Activated naive CD4-positive, alpha-beta T cell treated with Interleukin-2 at 50 U/mL for 16 hours (primary cell): ENCODE measurements at regions not wholly inside any gene's neighbourhood (a gene's known extent, or its start where the extent isn't known, plus 50 kb on each side); places are given as distances from the start of the nearest gene placed in this dataset.
"Not testable (repeated sequence)": the region's sequence is repeated elsewhere in the genome, so short reads cannot be mapped to it uniquely, and the experiment has no call there.

Experiments used
- DNase-seq: peaks from one replicate; pipeline ENCODE4 v3.0.0-alpha.2; 2020

DNA sequence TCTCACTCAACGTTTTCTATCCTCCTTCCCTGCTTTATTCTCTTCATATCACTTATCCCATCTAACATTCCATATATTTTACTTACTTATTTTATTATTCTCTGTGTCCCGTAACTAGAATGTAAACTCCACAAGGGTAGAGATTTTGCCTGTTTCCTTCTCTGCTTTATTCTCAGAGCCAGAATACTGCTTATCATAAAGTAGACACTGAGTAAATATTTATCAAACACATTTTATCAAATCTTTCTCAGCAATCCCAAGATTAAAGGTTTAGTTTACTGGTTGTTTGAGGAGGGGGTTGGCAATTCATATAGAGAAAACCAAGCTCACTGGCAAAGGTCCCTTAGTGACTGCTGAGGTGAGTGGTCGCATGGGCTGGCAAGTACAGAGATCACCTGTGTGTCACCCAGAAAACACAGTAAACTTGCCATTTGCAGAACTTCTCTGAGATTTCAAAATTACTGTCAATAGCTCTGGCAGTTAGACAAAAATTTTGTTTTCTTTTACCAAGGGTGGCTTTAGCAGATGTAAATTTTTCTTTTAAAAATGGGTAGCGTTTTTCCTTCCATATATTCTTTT is 662.4 kb downstream of the UTRN start:
- DNase-seq = no peak

DNA sequence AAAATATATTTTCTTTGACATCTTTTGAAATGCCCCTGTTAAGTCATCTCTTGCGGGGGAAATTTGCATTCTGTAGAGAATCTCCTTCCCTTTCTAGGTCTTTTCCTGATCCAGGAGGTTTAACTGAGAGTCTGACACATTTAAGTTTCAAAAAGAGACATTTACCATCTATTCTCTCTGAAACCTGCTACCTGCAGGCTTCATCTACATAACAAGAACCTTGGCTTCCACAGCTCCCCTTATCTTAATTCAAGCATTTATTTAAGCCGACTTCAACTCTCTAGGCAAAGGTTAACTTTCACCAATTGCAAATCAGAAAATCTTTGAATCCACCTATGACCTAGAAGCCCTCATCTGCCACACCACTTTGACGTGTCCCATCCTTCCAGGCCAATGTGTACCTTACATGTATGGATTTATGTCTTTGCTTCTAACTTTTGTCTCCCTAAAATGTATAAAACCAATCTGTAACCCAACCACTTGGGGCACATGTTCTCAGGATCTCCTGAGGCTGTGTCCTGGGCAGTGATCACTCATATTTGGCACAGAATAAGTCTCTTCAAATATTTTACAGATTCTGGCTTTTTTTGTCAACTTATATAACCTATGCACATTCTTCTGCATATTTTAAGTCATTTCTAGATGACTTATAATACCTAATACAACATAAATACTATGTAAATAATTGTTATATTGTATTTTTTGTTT is 666.7 kb downstream of the UTRN start:
- no peak for DNase-seq

DNA sequence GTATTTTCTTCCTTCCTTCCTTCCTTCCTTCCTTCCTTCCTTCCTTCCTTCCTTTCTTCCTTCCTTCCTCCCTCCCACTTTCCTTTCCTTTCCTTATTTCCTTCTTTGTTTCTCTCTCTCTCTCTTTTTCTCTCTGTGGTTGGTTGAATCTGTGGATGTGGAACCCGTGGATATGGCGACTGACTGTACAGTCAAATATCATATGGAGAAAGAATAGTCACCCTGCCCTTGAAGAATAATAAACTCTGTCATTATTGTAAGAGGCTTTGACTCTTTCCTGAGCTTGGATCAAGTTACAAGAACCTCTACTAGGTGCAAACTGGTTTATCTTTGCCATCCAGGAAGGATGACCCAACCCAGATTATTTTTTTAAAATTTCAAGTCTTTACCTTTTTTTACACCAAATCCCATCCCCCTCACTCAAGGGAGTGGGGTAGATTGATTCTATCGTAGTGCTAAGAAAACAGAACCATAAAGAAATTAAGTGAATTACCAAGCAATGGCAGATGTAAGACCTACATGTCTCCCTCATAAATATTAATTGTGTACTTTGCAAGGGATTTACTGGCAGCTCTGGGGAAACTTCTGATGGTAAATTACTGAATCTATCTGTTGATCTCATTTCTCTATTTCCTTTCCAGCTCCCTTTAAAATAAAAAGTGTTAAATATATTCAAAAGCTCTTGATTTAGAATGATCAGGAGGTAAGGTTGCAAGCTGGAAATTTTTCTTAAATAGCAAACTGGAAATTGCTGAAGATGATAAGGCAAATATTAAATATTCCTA is 667.5 kb downstream of the UTRN start:
- DNase-seq = no peak

DNA sequence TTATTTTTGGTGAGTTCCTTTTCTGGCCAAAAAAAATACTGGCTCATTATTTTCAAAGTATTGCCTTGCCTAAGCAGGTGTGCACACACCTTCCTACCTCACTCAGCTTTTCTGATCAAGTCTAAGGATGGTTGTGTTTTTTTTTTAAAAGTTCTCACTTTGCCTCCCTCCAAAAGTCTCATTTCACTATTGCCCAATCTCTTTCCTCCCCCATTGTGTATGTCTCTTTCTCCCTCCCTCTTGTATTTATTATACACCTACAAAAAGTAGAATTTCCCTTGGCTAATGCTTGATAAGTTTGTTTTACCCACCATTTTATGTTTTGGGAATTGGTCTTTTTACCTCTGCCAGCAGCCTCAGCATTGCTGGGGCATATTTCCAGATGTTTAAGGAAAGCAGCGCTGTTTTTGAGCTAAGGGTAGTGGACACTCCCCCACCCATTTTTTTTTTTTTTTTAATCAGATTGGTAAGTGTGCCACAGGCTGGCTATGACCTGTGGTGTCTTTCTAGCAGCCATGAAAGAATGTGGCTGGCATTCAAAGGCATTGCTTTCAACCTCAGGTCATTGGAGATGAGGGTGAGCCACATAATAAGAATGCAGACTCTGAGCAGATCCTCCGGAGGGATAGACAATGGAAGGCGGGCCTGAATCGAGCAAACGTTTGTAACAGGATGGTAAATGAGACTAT is 668.6 kb downstream of the UTRN start:
- DNase-seq = no peak

DNA sequence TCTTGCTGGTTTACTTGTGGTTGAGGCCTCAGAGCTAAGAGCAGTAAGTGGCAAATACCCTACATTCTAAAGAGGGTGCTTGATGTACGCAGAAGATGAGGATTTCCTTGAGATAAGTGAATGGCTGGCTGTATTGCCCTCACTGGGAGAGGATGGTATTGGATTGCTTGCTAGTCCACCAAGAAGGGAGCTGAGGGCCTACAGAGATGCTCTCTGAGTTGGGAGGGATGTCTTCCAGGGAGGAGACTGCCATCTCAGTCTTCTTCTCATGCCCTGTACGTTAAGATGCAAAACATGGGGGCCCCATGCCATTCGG is 669.1 kb downstream of the UTRN start:
- no peak for DNase-seq

DNA sequence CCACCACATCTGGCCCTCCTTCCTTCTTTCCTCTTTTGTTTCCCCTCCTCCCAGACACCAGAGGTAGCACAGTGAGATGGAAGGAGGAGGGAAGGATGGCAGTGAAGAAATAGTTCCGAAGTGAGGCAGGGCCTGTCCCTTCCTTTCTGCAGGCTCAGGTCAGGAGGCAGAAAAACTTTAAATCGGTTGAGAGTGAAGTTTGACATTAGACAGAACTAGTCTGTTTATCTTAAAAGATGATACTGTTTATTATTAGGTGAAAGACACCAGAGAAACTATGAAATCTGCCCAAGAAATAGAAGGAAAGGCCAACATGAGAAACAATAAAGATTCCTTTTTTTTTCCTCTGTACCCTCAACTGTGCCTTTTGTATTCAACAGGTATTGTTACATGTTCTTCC is 670.3 kb downstream of the UTRN start:
- no peak for DNase-seq

DNA sequence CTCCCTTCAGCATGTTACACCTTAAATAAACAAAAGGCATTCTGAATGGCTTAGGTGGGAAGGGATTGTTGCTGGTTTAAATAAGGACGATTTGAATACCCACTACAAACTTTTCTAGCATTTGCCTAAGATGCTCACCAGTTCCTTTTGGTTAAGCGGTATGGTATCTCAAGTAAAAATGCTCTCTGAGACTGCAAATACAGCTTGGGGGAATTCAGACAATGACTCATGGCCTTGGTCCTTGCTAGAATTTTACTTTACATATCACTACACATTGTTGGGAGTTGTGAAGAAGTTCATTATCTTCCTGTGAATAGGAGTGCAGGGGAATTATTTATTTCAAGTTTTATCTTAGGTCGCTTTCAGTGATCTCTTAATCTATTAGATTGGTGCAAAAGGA is 670.7 kb downstream of the UTRN start:
- no peak for DNase-seq

DNA sequence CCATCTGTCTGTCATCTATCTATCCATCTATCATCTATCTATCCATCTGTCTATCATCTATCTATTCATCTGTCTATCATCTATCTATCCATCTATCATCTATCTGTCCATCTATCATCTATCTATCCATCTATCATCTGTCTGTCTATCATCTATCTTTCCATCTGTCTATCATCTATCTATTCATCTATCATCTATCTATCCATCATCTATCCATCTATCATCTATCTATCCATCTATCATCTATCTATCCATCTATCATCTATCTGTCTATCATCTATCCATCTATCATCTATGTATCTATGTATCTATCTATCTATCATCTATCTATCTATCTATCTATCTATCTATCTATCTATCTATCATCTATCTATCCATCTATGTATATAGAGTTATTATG is 671.6 kb downstream of the UTRN start:
- not testable (repeated sequence) for DNase-seq

DNA sequence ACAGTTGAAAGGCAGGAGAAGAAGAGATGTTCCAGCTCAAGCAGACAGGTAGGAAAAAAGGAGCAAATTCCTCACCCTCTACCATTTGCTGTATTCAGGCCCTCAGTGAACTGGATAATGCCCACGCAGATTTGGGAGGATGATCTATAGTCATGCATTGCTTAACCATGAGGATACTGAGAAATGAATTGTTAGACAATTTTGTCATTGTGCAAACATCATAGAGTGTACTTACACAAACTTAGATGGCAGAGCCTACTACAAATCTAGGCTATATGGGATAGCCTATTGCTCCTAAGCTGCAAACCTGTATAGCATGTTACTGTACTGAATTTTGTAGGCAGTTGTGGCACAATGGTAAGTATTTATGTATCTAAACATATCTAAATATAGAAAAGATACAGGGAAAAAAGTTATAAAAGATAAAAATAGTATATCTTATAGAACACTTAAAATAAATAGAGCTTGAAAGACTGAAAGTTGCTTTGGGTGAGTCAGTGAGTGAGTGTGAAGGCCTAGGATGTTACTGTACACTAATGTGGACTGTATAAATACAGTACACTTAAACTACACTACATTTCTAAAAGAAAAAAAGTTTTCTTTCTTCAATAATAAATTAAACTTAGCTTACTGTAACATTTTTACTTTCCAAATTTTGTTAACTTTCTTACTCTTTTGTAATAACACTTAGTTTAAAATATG is 672.3 kb downstream of the UTRN start:
- no peak for DNase-seq

DNA sequence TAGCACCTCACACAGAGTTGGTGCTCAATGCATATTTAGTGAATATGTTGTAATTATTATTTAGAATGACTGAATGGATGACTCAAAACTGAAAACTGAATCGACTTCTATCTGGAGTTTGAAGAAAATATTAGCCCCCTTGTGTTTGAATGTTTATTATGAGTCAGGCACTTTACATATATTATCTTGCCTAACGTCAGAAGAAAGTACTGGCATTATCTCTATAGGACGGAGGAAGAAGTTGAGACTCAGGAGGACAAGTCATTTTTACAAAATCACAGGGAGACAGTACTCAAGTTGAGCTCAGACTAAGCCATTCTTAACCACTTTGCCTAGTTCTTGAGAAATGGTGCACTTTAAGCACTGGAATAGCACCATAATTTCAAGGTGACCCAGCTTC is 684.0 kb downstream of the UTRN start:
- no peak for DNase-seq

DNA sequence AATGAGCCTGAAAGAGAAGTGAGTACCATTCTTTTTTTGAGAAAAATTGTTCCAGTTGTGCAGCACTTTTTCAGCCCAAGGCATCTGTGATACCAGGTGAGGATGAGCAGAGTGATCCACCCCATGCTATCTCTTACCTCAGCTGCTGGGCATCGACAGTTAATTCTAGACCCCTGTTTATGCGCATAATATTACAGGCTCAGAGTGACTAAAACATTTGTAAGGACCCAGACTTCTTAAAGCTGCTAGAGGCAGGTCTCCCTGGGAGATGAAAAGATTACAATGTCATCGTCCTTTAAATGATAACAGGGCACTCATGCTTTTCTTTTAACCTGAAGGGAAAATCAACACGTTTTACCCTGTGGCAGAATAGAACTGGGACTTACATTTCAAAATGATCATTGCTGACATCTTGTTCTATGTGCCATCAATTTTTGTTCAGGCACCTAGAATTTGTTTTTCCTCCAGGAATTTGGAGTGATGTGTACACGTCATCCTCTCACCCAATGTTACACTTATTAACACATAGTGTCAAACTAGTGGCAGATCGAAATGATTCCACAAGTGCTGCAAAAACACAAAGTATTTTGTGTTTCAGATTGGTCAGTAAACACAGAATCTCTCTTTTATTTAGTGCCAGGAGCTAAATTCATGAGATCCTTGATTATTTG is 684.6 kb downstream of the UTRN start:
- no peak for DNase-seq

DNA sequence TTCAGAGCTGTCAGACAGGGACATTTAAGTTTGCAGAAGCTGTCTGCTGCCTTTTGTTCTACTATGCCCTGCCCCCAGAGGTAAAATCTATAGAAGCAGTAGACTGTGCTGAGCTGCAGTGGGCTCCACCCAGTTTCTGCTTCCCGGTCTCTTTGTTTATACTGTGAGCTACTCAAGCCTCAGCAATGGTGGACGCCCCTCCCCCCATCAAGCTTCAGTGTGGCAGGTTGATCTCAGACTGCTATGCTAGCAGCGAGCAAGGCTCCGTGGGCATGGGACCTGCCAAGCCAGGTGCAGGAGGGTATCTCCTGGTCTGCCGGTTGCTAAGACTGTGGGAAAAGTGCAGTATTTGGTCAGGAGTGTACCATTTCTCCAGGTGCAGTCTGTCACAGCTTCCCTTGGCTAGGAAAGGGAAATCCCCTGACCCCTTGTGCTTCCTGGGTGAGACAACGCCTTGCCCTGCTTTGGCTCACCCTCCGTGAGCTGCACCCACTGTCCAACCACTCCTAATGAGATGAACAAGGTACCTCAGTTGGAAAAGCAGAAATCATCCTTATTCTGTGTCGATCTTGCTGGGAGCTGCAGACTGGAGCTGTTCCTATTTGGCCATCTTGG is 692.2 kb downstream of the UTRN start:
- not testable (repeated sequence) for DNase-seq

DNA sequence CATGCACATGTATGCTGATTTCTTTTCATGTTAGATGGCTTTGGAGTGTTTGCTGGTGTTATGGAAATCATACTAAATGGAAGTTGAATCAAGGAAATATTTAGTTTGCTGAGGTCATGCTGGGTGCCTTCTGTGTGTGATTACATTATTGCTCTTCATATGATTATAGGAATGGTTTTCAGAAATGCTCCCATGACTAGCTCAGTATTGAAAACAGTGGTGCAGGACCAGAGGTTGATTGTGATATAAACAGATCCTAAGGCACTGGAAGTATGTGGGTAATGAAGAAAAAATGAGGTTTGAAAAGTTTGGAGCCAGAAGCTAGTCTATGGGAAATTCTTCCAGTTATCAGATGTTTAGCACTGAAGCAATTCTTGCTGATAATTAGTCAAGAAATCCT is 693.1 kb downstream of the UTRN start:
- no peak for DNase-seq

DNA sequence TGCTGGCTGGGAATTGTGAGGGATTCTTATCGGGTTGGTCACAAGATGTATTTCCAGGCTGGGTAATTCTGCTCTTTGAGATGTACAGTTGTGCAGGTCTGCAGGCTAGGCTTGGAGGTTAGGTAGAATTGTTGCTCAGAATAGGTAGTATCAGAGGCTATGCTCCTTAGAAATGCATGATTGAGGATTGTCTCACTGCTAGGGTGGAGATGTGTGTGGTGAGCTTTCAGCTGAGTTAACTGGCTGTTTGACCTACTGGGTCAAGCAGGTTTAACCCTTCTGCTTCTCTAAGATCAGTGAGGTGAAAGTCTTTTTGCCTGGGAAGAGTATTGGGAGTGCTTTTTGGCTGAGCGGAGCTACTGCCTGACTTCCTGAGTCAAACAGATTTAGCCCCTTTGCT is 701.1 kb downstream of the UTRN start:
- no peak for DNase-seq

DNA sequence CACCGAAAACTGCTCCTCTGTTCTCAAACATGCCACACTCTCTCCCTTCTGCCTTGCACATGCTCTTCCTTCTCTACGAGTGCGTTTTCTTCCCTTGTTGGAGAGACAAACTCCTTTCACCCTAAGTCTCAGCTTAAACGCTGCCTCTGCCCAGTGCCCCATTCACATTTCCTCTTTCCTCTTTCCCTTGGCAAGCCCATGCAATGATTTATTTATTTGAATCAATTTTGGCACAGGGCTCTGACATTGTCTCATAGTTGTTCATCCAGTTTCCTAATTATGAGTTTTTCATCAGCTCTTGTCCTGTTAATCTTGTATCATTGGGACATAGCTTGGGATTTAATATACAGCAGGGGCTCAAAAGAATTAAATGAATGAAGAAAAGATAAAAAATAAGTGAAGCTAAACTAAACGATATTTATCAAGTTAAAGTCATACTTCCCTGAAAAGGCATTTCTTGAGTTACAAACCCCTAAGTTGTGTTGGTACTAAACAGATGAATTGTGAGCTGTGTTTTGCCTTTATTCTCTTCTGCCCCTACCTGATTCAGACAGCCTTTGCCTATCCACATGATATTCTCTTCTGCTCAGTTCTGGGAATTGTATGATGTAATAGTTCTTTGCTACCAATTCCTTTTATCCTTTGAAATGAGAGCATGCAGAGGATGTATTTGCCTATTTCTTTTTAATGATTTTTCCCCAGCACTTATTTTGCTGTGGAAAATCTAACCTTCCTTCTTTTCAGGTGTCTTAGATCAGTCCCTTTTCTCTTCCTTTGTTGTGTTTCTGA is 704.4 kb downstream of the UTRN start:
- no peak for DNase-seq

DNA sequence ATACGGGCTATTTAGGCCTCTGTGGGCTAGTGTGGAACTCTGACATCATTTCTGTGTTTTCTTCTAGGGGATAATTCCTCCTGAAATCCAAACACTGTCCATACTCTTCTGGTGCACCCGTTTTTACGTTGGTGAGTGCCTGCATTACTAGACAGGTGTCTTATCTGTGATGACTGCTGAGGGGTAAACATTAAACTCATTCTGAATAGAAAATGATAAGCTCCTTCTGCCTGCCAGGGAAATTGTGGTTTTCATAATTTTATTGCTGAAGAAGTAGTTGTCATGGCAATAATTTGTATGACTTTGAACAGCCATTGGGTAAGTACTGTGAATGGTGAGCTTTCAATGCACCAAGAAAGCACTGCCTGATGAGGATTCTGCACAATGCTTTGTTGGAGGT is 705.6 kb downstream of the UTRN start:
- DNase-seq = no peak

DNA sequence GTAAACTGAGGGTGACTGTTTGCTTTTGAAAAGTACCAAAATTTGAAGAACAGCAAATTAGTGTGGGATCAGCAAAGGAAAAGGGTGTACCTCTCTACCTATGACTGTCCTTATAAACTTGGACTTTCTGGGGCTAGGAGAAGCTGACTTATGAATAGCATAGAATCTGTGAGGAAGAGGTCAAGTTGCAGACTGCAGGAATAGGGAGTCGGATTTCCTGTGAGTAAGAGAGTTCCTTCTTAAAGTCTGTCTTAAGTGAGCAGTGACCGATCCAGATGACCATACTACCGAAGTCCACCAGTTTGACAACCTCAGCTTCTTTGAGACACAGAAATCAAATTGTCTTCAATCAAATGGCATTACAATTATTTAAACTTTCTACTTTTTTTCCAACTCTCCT is 708.7 kb downstream of the UTRN start:
- DNase-seq = no peak

DNA sequence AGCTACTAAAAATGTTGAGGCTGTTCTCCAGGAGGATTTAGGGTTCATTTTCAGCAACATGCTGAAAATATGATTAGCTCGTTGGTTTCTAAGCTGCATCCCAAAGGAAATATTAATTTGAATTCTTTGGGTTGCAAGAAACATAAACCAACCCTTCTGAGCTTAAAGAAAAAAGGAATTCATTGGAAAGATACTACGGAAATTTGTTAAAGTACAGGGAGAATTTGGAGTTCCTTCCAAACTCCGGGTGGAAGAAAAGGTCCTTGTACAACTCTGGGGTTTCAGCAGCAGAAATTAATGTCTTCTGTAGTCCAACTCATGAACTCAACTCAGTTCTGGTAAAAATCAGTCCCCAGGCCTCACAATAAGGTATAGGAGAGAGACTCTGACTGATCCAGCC is 712.9 kb downstream of the UTRN start:
- no peak for DNase-seq

DNA sequence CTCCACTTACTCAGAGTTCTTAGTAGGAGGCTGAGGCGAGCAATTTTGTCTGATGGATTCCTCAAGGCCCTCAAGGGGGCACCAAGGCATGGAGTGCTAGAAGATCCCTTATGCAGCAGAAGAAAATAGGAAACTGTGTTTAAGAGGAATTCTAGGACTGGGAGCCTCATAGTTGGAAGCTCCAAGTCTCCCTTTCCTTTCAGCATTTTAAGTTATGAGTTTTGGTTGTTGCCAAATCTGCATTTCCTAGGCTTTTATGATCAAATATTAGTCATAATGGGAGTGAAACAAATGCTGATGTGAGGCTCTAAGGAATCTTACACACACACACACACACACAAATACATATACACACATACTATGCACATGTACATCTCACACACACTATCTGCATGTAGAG is 714.0 kb downstream of the UTRN start:
- no peak for DNase-seq

DNA sequence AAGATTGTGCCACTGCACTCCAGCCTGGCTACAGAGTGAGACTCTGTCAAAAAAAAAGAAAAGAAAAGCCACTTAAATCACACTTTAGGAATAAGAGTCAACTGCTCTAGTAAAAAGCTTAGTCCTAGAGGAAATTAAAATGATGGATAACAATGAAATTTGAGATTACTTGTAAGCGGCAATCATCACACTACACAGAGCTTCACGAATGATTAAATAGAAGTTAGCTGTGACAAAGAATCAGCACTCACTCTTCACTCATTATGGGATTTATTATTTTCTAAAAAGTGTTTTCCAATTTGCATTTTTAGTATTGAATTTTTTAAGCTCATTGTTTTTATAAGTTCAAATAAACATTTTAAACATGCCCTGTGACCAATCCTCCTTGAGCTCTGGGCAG is 718.0 kb downstream of the UTRN start:
- DNase-seq = no peak

DNA sequence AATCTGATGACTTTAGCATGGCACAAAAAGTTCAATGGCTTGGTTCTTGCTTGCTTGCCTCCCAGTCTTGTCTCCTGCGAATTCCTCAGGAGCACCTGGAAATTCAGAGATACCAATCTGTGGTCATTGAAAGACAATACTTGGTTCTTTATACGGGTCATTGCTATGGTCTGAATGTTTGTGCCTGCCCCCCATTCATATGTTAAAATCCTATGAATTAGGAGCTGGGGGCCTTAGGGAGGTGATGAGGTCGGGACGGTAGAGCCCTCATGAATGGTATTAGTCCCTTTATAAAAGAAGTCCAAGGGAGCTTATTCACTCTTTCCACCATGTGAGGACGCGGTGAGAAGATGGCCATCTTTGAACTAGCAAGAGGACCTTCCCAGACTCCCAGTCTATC is 721.8 kb downstream of the UTRN start:
- no peak for DNase-seq
